ENCODE measurements at regions not wholly inside any gene's neighbourhood (a gene's known extent, or its start where the extent isn't known, plus 50 kb on each side); places are given as distances from the start of the nearest gene placed in this dataset.

DNA sequence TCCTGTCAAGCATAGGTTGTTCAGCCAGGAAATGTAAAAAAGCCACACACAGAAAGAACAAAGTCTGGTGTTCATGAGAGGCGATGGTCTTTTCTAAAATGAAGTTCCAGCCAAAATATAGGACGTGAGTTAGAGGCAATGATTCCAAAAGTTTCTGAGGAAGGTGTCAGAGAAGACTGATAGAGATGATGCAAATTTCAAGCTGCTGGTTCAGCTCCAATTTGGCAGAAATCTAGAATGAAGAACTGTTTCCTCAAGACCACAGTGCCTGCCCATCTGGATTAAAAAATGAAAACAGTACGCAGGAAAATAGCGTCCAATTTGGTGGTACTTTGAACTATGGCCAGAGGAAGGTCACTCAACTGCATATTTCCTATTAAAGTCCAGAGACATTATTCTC is 672.9 kb downstream of the SQOR start:
- TF ChIP-seq, protein P1, sequence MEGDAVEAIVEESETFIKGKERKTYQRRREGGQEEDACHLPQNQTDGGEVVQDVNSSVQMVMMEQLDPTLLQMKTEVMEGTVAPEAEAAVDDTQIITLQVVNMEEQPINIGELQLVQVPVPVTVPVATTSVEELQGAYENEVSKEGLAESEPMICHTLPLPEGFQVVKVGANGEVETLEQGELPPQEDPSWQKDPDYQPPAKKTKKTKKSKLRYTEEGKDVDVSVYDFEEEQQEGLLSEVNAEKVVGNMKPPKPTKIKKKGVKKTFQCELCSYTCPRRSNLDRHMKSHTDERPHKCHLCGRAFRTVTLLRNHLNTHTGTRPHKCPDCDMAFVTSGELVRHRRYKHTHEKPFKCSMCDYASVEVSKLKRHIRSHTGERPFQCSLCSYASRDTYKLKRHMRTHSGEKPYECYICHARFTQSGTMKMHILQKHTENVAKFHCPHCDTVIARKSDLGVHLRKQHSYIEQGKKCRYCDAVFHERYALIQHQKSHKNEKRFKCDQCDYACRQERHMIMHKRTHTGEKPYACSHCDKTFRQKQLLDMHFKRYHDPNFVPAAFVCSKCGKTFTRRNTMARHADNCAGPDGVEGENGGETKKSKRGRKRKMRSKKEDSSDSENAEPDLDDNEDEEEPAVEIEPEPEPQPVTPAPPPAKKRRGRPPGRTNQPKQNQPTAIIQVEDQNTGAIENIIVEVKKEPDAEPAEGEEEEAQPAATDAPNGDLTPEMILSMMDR (IDR thresholded peaks at IDR 0.05; ENCODE audit: low read length), result no peak
- no peak for TF ChIP-seq EZH2 (IDR thresholded peaks at IDR 0.05; ENCODE audit: borderline replicate concordance, low read length)
